ENCODE measurements at regions not wholly inside any gene's neighbourhood (a gene's known extent, or its start where the extent isn't known, plus 50 kb on each side); places are given as distances from the start of the nearest gene placed in this dataset.
"Not testable (repeated sequence)": the region's sequence is repeated elsewhere in the genome, so short reads cannot be mapped to it uniquely, and the experiment has no call there.

GRCh38 chr17:20387549-20387948, 79.8 kb downstream of the LGALS9B start:
- H3K4me3 ChIP-seq (ENCODE audit: low read depth, low read length); DNase-seq (ENCODE audit: low read depth): not testable (repeated sequence)

- DNase-seq (ENCODE audit: low read depth), result peak; percentile 2
- peak; percentile 70 for TF ChIP-seq CTCF (IDR thresholded peaks at IDR 0.05; ENCODE audit: control insufficient read depth, extremely low read depth, insufficient read depth)
- H3K4me3 ChIP-seq (ENCODE audit: low read depth, low read length), result not testable (repeated sequence)
Measured at GRCh38 chr17:20381358-20382300, 85.7 kb downstream of the LGALS9B start.

GRCh38 chr17:20380625-20381024, 86.7 kb downstream of the LGALS9B start:
- DNase-seq (ENCODE audit: low read depth); H3K4me3 ChIP-seq (ENCODE audit: low read depth, low read length): not testable (repeated sequence)

- H3K4me3 ChIP-seq (ENCODE audit: low read depth, low read length); DNase-seq (ENCODE audit: low read depth): not testable (repeated sequence)
Measured at GRCh38 chr17:20379251-20379650, 88.1 kb downstream of the LGALS9B start.

GRCh38 chr17:20376642-20377041, 90.7 kb downstream of the LGALS9B start:
- H3K4me3 ChIP-seq (ENCODE audit: low read depth, low read length); DNase-seq (ENCODE audit: low read depth): not testable (repeated sequence)

GRCh38 chr17:20375745-20376144, 91.6 kb downstream of the LGALS9B start:
- DNase-seq (ENCODE audit: low read depth); H3K4me3 ChIP-seq (ENCODE audit: low read depth, low read length): not testable (repeated sequence)

Data from LNCaP clone FGC (cell line).